RPMI8226 (cell line): ENCODE measurements at regions not wholly inside any gene's neighbourhood (a gene's known extent, or its start where the extent isn't known, plus 50 kb on each side); places are given as distances from the start of the nearest gene placed in this dataset.

Experiments
- DNase-seq: peaks from one replicate; pipeline ENCODE4 v3.0.0-alpha.2; 2015

DNA sequence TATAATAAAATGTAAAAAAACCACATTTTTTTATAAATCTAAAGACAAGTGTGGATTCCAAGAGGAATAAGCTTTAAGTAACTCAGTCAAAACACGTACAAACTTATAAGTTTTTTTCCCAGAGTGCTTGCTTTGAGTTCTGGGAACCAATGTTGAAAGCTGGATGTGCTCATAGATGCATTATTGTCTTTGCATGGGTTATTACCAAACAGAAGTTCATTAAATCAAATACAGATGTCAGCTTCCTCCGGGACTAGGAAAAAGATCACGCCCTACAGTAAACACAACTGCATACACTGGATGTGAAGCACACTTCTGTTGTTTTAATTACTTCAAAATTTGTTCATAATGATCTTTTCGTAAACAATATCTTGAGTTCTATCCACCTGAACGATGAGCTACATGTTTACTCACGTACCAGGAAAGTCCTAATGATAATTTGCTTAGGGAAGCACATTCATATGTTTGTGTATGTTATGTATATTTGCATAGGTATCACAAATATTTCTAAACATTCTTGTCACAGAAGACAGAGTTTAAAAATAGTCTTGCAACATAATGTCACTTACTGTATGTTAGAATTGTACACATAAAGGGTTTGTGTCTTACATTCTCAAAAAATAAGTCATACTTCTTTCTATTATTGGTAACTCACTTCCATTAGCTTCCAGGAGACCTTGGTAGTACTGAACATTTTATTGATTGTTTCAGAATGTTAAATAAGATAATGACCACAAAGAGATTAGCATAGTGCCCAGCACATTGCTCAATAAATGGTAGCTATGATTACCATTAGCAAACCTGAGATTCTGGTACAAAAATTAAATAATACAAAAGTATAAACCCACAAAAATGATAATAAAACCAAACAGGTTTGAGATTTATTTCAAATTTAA, 427.4 kb downstream of the CETN3 start:
- no peak for DNase-seq

GRCh38 chr5:89981021-89981420, 428.5 kb downstream of the CETN3 start:
- no peak for DNase-seq

DNA sequence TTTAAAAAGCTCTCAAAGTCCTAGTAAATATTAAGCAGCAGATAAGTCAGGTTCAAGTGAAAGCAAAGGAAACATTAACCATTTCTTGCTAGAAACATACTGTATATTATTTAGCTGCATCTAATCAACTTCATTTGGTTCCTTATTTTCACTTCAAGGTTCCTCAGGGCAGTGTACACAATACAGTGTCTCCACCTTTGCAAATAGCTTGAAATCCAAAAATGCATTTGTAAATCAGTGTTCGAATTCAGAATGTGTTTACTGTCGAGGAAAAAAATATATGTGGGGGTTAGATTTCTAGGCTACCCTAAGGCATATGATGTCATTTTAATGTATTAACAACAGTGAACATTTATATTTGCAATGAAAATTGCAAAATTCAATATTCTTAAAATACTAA, 436.0 kb downstream of the CETN3 start:
- DNase-seq: no peak

- no peak for DNase-seq
These were observed 436.7 kb downstream of the CETN3 start for GRCh38 chr5:89972901-89973300.

- DNase-seq: no peak
These were observed 440.6 kb downstream of the CETN3 start for GRCh38 chr5:89968958-89969381.

- DNase-seq: no peak
These were observed 441.6 kb downstream of the CETN3 start for GRCh38 chr5:89967771-89968444.

DNA sequence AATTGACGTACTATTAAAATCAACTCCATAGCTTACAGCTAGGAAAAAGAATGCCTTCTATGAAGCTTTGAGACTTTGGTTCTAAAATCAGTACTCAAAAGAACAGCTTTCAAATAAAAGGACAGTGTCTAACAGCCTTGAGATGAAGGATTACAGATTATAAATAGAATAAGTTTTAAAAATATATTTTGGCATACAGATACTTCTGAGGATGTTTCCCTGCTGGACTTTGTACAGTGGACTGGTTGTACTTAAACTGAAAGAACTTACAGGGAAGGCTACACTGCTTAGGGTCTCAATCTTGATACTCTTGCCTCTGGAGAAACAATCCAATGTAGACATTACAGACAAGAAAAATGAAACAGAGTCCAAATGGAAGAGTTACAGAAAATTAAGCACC, 452.7 kb downstream of the CETN3 start:
- no peak for DNase-seq

- DNase-seq: no peak
These were observed 454.6 kb downstream of the CETN3 start for GRCh38 chr5:89954916-89955315.

GRCh38 chr5:89951876-89952275, 457.7 kb downstream of the CETN3 start:
- DNase-seq: no peak

DNA sequence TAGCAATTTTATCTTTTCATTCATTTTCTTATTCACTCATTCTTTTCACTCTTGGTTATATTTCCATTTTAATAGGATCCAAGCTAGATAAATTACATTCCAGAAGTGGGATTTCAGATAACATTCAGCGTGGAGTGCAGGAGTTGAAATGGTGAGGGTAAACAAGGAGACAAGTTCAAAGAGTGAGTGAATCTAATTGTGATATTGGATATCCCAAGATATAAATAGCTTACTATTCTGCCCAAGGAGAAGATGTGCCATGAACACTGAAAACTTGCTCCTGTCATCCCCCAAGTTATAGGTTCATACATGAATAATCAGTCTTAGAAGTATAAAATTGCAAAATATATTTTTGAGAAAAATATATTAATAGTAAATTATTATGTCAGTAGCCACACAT, 459.3 kb downstream of the CETN3 start:
- DNase-seq: no peak

DNA sequence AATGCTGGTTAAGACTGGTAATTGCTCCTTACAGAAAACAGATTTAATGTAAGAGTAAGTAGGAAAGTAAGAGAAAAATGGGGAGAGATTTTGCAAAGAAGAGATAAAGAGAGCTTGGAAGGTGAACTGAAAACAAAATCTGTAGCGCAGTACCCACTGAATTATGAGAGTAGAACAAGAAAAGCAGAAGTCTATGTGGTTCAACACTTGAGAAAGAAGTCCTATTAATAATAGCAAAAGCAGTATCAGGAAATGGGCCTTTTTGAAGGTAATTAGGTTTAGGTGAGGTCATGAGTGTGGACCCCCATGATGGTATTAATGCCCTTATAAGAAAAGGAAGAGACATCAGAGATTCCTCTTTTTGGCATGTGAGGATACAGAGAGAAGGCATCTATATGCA, 460.6 kb downstream of the CETN3 start:
- DNase-seq: no peak

GRCh38 chr5:89946916-89947315, 462.6 kb downstream of the CETN3 start:
- DNase-seq: no peak

DNA sequence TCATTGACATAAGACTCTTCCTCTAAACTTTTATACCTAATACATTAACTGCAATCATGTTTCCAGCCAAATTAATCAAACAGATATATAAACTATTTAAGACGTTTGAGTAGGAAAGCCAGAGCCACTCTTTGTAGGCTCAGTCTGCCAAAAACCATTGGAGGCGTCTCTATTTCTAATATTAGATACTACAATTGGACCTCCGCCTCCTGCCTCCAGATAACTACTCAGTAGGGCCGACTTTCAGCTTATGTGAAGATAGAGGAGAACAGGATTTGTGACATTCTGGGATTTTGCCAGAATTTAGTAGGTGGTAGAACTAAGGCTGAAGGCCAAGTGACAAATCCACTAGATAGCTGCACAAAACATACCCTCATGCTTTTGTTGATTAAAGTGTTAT, 463.0 kb downstream of the CETN3 start:
- DNase-seq: no peak

DNA sequence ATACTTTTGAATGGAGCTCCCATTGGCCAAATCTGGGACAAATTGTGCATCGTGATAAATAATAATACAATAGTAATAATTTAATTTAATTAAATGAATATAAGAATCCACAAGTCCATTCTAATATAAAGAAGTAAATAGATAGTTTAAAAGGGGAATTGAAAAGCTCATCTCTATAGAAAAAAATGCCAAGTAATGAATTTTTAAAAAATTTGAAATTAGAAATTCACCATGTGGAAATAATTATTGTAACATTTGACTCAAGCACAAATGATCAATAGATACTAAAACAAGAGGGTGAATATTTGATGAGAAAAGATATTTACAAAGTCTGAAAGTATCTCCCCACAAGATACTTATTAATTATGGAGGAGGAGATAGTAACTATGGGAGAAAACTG, 467.4 kb downstream of the CETN3 start:
- no peak for DNase-seq

- DNase-seq: no peak
These were observed 473.0 kb downstream of the CETN3 start for GRCh38 chr5:89936576-89936975.

GRCh38 chr5:89934069-89934468, 475.5 kb downstream of the CETN3 start:
- no peak for DNase-seq

GRCh38 chr5:89932771-89933181, 476.8 kb downstream of the CETN3 start:
- no peak for DNase-seq

DNA sequence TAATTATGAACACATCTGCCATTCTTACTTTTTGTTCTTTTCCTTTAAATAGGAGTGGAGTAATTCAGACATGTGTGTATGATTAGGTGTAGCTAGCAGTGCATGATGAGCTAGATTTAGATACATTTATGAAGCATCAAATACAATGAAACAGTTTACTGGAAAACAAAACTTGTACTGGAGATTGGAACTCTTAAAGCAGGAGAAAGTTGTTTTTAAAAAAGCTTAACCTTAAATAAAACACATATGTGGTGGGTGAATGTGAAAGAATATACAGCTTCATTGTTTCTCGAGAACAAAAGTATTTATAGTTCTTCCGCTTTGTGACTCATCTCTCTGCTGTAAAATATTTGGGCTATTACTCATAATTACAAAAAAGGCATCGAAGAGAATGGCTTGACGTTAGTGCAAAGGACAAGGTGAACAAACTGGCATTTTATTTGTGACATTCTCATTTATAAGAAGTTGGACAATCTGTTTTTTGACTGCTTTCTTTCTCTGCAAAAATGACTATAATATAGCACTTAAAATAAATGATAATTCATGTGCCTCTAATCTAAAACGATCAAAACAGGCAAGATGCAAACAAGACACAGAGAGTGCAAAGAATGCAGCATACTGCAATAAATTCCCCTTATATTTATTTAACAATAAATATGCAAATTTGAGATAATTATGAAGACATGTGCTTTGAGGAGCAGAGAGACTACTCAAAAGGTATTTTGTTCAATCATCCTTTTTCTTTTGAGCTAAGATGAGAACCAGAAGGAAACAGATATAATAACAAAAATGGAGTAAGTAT, 478.8 kb downstream of the CETN3 start:
- no peak for DNase-seq

GRCh38 chr5:89929834-89930233, 479.7 kb downstream of the CETN3 start:
- DNase-seq: no peak

DNA sequence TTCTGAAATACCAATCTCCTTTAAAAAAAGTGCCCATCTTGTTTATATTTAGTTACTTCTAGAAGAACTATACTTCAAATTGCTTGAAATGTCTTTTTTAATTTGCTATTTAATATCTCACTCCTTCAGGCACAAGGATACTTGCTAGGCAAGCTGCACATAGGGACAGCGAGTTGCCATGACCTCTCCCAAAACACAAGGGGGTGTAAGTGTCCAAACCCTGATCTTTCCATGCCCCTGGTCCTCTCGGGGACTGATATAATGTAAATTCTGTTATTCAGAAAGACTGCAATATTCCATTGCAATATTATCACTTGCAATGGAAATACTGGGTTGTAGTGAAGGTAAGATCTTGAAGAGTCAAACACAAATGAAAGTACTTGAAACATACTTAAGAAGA, 480.4 kb downstream of the CETN3 start:
- DNase-seq: no peak

DNA sequence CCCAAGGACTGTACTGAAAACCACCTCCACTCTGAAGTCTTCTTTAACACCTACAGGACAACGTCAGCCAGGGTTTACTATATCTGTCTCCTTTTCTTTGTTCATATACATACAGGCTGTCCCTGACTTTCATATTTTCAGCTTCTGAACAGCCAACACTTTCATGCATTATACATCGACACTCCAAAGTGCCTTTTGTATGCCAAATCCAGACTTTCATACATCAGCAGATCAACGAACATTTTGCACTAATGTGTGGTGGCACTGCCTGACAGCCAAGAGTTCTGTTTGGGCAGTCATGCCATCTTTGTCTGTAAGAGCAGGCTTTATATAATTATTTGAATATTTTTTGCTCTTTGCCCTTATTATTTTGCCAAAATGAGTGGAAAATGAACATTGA, 487.4 kb downstream of the CETN3 start:
- no peak for DNase-seq

GRCh38 chr5:89917112-89917511, 492.4 kb downstream of the CETN3 start:
- DNase-seq: no peak

DNA sequence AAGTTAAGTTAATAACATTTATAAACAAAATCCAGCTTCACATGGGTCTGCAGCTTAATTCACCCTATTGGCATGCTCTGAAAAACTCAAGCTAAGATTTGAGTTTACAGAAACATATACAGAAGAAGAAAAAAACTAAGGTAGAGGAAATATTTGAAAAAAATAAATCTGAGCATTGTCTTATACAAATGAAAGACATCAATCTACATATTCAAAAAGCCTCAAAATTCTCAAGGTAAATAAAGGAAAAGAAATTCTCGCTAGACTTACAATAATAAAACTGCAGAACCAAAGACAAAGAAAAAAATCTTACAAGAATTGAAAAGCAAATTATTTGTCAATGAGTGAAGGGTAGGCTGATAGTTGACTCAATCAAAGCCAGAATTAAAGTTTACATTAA, 493.4 kb downstream of the CETN3 start:
- DNase-seq: no peak

- no peak for DNase-seq
These were observed 500.7 kb downstream of the CETN3 start for GRCh38 chr5:89908876-89909275.
